HEK293 (cell line): ENCODE measurements at regions not wholly inside any gene's neighbourhood (a gene's known extent, or its start where the extent isn't known, plus 50 kb on each side); places are given as distances from the start of the nearest gene placed in this dataset.

Source experiments
- CTCF ChIP-seq: fragments of 450-650 bp; formaldehyde crosslinking; IDR thresholded peaks from 2 replicates; pipeline ENCODE4 v1.5.1; 2016; ENCODE audit warnings: missing biosample characterization, missing genetic modification characterization
- MYNN ChIP-seq: fragments of 450-650 bp; formaldehyde crosslinking; IDR thresholded peaks from 2 replicates; pipeline ENCODE4 v1.5.1; 2016; ENCODE audit warnings: missing biosample characterization, missing genetic modification characterization, borderline replicate concordance
- PBX3 ChIP-seq: sonication (generic); formaldehyde crosslinking; IDR thresholded peaks from 2 replicates; pipeline ENCODE4 v1.8.1; 2022; ENCODE audit warnings: mild to moderate bottlenecking, moderate library complexity, missing genetic modification reagents
- PRDM10 ChIP-seq: fragments of 450-650 bp; formaldehyde crosslinking; IDR thresholded peaks from 2 replicates; pipeline ENCODE4 v1.5.1; 2016; ENCODE audit warnings: missing biosample characterization, missing genetic modification characterization
- ZBTB1 ChIP-seq: fragments of 450-650 bp; formaldehyde crosslinking; IDR thresholded peaks from 2 replicates; pipeline ENCODE4 v1.5.1; 2016; ENCODE audit warnings: missing biosample characterization, missing genetic modification characterization
- ZNF184 ChIP-seq: fragments of 450-650 bp; IDR thresholded peaks from 2 replicates; pipeline ENCODE4 v1.5.1; 2018; ENCODE audit warnings: missing biosample characterization, mild to moderate bottlenecking, missing genetic modification characterization
- ZNF274 ChIP-seq, 2 experiments: fragments of 200-500 bp in 1 of 2; fragments of 450-650 bp in 1 of 2; sonication (Bioruptor generic) in 1 of 2; formaldehyde crosslinking in 1 of 2; IDR thresholded peaks; 2 replicates each; pipeline versions ENCODE4 v1.5.1 to v1.6.1; 2014 to 2016; ENCODE audit warnings: borderline replicate concordance in 1 of 2, inconsistent platforms in 1 of 2, low read length in 1 of 2, missing biosample characterization in 1 of 2, missing genetic modification characterization in 1 of 2
- ZNF398 ChIP-seq: fragments of 450-650 bp; formaldehyde crosslinking; IDR thresholded peaks from 2 replicates; pipeline ENCODE4 v1.5.1; 2017; ENCODE audit warnings: missing biosample characterization, missing genetic modification characterization
- ZNF423 ChIP-seq: fragments of 450-650 bp; formaldehyde crosslinking; IDR thresholded peaks from 2 replicates; pipeline ENCODE4 v1.5.1; 2016; ENCODE audit warnings: missing biosample characterization, missing genetic modification characterization

- TF ChIP-seq MYNN (tag by site-specific recombination) (no peak), CTCF (tag by site-specific recombination) (no peak), PBX3 (CRISPR knock-in tag) (no peak), ZNF423 (tag by site-specific recombination) (no peak), ZNF274 (IDR thresholded peaks at IDR 0.05; ENCODE audit: low read length) (no peak), ZNF274 (tag by site-specific recombination; IDR thresholded peaks at IDR 0.05; ENCODE audit: borderline replicate concordance) (no peak), ZNF184 (no peak), PRDM10 (no peak), ZBTB1 (tag by site-specific recombination) (no peak), ZNF398 (tag by site-specific recombination) (no peak)
These were observed 306.0 kb downstream of the ZNF536 start for GRCh38 chr19:30678168-30678567.
